RWPE1 (cell line): ENCODE measurements at regions not wholly inside any gene's neighbourhood (a gene's known extent, or its start where the extent isn't known, plus 50 kb on each side); places are given as distances from the start of the nearest gene placed in this dataset.
A peak's percentile ranks its signal among the peaks of the same experiment; 100 is the strongest.

Source experiments
- CTCF ChIA-PET: fragments of 350-600 bp; sonication (Branson Sonifier 250); formaldehyde crosslinking; extraction: SDS; loops from one replicate; lab custom pipeline; 2021; lab: Yijun Ruan, JAX
- POLR2A ChIA-PET: fragments of 400-600 bp; formaldehyde crosslinking; extraction: SDS; loops from one replicate; lab custom pipeline; 2020; ENCODE audit warnings: antibody characterized with exemption; ENCODE audit not compliant: low non-redundant PET; lab: Yijun Ruan, JAX
- DNase-seq: peaks from one replicate; pipeline ENCODE4 v3.0.0; 2012; ENCODE audit warnings: low spot score
- H3K27ac ChIP-seq: fragments of 450-650 bp; 2 replicates; pipeline ENCODE4 v1.5.1; 2017
- CTCF ChIP-seq: fragments of 450-650 bp; conservative IDR thresholded peaks from 2 replicates; pipeline ENCODE4 v1.5.1; 2017; ENCODE audit warnings: low read depth, mild to moderate bottlenecking

- ChIA-PET POLR2A (no interaction called here), CTCF (interaction anchor here (0.6 to 1.2 kb wide), 13 partner anchors 9 to 1731 kb away, joined by 3 to 5 read pairs (median 3); no protein-coding TSS in a partner anchor)
- peak; percentile 13 for DNase-seq
- peak; percentile 41; the same call in 1 of the 2 replicates for TF ChIP-seq CTCF
- no peak overlapping the region for H3K27ac ChIP-seq
These were observed 231.2 kb downstream of the ETNK1 start for GRCh38 chr12:22856178-22856577.

DNA sequence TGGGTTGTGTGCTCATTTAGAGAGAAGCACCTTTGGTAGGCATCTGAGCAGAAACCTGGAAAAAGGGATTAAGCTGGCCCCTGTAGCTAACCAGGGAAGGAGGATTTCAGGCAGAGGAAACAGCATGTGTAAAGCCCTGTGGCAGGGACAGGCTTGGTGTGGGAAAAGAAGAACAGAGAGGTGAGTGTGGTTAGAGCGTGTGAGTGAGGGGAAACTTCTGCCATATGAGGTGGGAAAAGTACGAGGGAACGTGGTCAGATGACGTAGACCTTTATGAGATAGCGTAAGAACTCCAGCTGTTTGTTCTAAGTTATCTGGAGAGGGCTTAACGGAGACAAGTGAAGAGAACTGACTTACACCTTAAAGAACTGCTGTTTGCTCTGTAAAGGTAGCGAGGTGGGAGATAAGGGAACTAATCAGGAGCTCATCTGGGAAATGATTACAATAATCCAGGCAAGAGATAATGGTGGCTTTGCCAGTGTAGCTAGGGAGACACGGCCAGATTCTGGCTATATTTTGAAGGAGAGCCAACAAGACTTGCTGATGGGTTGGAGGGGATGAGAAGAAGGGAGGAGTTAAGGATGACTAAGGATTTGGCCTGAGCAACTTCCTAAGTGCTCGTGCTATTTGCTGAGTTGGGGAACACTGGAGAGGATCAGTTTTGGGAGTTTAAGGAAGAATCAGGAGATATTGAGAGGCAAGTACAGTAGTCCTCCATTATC is 234.0 kb downstream of the ETNK1 start:
- TF ChIP-seq CTCF, result no peak
- CTCF ChIA-PET, result no interaction called here
- no peak for DNase-seq
- POLR2A ChIA-PET, result no interaction called here
- H3K27ac ChIP-seq, result no peak overlapping the region

GRCh38 chr12:22860926-22861325 is 236.0 kb downstream of the ETNK1 start:
- CTCF ChIA-PET, result no interaction called here
- H3K27ac ChIP-seq, result no peak overlapping the region
- no peak for DNase-seq
- POLR2A ChIA-PET, result no interaction called here
- no peak for TF ChIP-seq CTCF

DNA sequence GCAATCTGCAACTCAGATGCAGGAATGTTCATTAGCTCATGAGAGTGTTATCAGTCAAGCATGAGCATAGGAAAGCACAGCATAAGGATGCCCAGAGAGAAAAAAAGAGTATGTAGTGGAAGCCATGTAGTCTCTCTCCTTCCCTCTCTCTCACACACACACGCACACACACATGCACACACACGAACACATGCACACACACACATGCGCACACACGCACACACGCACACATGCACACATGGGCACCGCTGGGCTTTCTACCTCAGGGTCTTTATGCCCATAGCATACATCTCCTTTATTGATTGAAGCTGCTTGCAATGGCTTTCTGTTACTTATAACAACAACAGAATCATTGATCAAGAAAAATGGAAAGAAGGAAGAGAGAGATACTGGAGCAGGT is 240.9 kb downstream of the ETNK1 start:
- H3K27ac ChIP-seq, result no peak overlapping the region
- ChIA-PET POLR2A (no interaction called here), CTCF (no interaction called here)
- no peak for DNase-seq
- TF ChIP-seq CTCF, result no peak

- ChIA-PET CTCF (interaction anchor here (0.6 kb wide), 1 partner anchor 49 kb away, joined by 5 read pairs; no protein-coding TSS in a partner anchor), POLR2A (no interaction called here)
- no peak for TF ChIP-seq CTCF
- no peak for DNase-seq
- H3K27ac ChIP-seq, result no peak overlapping the region
These were observed 241.4 kb downstream of the ETNK1 start for GRCh38 chr12:22866406-22866805.

- ChIA-PET POLR2A (no interaction called here), CTCF (interaction anchor here (0.5 kb wide), 1 partner anchor 313 kb away, joined by 4 read pairs; no protein-coding TSS in a partner anchor)
- no peak for TF ChIP-seq CTCF
- DNase-seq, result no peak
- H3K27ac ChIP-seq, result no peak overlapping the region
These were observed 249.2 kb downstream of the ETNK1 start for GRCh38 chr12:22874151-22874550.
